ENCODE measurements at regions not wholly inside any gene's neighbourhood (a gene's known extent, or its start where the extent isn't known, plus 50 kb on each side); places are given as distances from the start of the nearest gene placed in this dataset.

GRCh38 chr1:5222626-5223025 lies 568.2 kb downstream of the AJAP1 start:
- no peaks in the 10 kb centered on the region for H3K36me3 ChIP-seq (ENCODE audit: control insufficient read depth in 3 of 3, insufficient read depth in 3 of 3, low read length in 3 of 3)
- peaks cover 0 to 13% (median 0%) of the 10 kb centered on the region in 3 donors for H3K27me3 ChIP-seq (ENCODE audit: control insufficient read depth in 3 of 3, insufficient read depth in 3 of 3, low read length in 3 of 3)
- H3K4me3 ChIP-seq (ENCODE audit: low read length in 3 of 3) = no peak overlapping the region
- H3K9me3 ChIP-seq (ENCODE audit: control insufficient read depth in 3 of 3, low read length in 3 of 3) = no peaks in the 10 kb centered on the region
- no peaks in the 10 kb centered on the region for H3K4me1 ChIP-seq (ENCODE audit: control insufficient read depth in 3 of 3, insufficient read depth in 3 of 3, low read length in 3 of 3)
- no peak overlapping the region for H3K27ac ChIP-seq (ENCODE audit: low read depth, low read length)
- H3K9ac ChIP-seq (ENCODE audit: low read depth in 1 of 3, low read length in 3 of 3) = no peak overlapping the region

GRCh38 chr1:5221451-5221850 lies 567.0 kb downstream of the AJAP1 start:
- Histone ChIP-seq H3K4me1 (ENCODE audit: control insufficient read depth in 3 of 3, insufficient read depth in 3 of 3, low read length in 3 of 3) (no peaks in the 10 kb centered on the region), H3K4me3 (ENCODE audit: low read length in 3 of 3) (no peak overlapping the region), H3K27ac (ENCODE audit: low read depth, low read length) (no peak overlapping the region), H3K9ac (ENCODE audit: low read depth in 1 of 3, low read length in 3 of 3) (no peak overlapping the region), H3K36me3 (ENCODE audit: control insufficient read depth in 3 of 3, insufficient read depth in 3 of 3, low read length in 3 of 3) (no peaks in the 10 kb centered on the region), H3K9me3 (ENCODE audit: control insufficient read depth in 3 of 3, low read length in 3 of 3) (no peaks in the 10 kb centered on the region), H3K27me3 (ENCODE audit: control insufficient read depth in 3 of 3, insufficient read depth in 3 of 3, low read length in 3 of 3) (peaks cover 0 to 11% (median 0%) of the 10 kb centered on the region in 3 donors)

GRCh38 chr1:5220821-5221220 lies 566.4 kb downstream of the AJAP1 start:
- H3K9ac ChIP-seq (ENCODE audit: low read depth in 1 of 3, low read length in 3 of 3) = no peak overlapping the region
- no peaks in the 10 kb centered on the region for H3K4me1 ChIP-seq (ENCODE audit: control insufficient read depth in 3 of 3, insufficient read depth in 3 of 3, low read length in 3 of 3)
- no peaks in the 10 kb centered on the region for H3K9me3 ChIP-seq (ENCODE audit: control insufficient read depth in 3 of 3, low read length in 3 of 3)
- peaks cover 0 to 6% (median 0%) of the 10 kb centered on the region in 3 donors for H3K27me3 ChIP-seq (ENCODE audit: control insufficient read depth in 3 of 3, insufficient read depth in 3 of 3, low read length in 3 of 3)
- H3K4me3 ChIP-seq (ENCODE audit: low read length in 3 of 3) = no peak overlapping the region
- H3K36me3 ChIP-seq (ENCODE audit: control insufficient read depth in 3 of 3, insufficient read depth in 3 of 3, low read length in 3 of 3) = no peaks in the 10 kb centered on the region
- no peak overlapping the region for H3K27ac ChIP-seq (ENCODE audit: low read depth, low read length)

GRCh38 chr1:5220421-5220820 lies 566.0 kb downstream of the AJAP1 start:
- Histone ChIP-seq H3K27ac (ENCODE audit: low read depth, low read length) (no peak overlapping the region), H3K4me3 (ENCODE audit: low read length in 3 of 3) (no peak overlapping the region), H3K27me3 (ENCODE audit: control insufficient read depth in 3 of 3, insufficient read depth in 3 of 3, low read length in 3 of 3) (peaks cover 0 to 6% (median 0%) of the 10 kb centered on the region in 3 donors), H3K4me1 (ENCODE audit: control insufficient read depth in 3 of 3, insufficient read depth in 3 of 3, low read length in 3 of 3) (no peaks in the 10 kb centered on the region), H3K9me3 (ENCODE audit: control insufficient read depth in 3 of 3, low read length in 3 of 3) (no peaks in the 10 kb centered on the region), H3K9ac (ENCODE audit: low read depth in 1 of 3, low read length in 3 of 3) (no peak overlapping the region), H3K36me3 (ENCODE audit: control insufficient read depth in 3 of 3, insufficient read depth in 3 of 3, low read length in 3 of 3) (no peaks in the 10 kb centered on the region)

- peaks cover 0 to 7% (median 0%) of the 10 kb centered on the region in 3 donors for H3K27me3 ChIP-seq (ENCODE audit: control insufficient read depth in 3 of 3, insufficient read depth in 3 of 3, low read length in 3 of 3)
- peaks cover 0 to 2% (median 0%) of the 10 kb centered on the region in 3 donors for H3K9me3 ChIP-seq (ENCODE audit: control insufficient read depth in 3 of 3, low read length in 3 of 3)
- H3K27ac ChIP-seq (ENCODE audit: low read depth, low read length) = no peak overlapping the region
- no peaks in the 10 kb centered on the region for H3K4me1 ChIP-seq (ENCODE audit: control insufficient read depth in 3 of 3, insufficient read depth in 3 of 3, low read length in 3 of 3)
- H3K9ac ChIP-seq (ENCODE audit: low read depth in 1 of 3, low read length in 3 of 3) = no peak overlapping the region
- no peaks in the 10 kb centered on the region for H3K36me3 ChIP-seq (ENCODE audit: control insufficient read depth in 3 of 3, insufficient read depth in 3 of 3, low read length in 3 of 3)
- H3K4me3 ChIP-seq (ENCODE audit: low read length in 3 of 3) = no peak overlapping the region
Observed at GRCh38 chr1:5200006-5200405, 545.6 kb downstream of the AJAP1 start.

GRCh38 chr1:5198328-5198727 lies 543.9 kb downstream of the AJAP1 start:
- H3K27ac ChIP-seq (ENCODE audit: low read depth, low read length) = no peak overlapping the region
- no peaks in the 10 kb centered on the region for H3K36me3 ChIP-seq (ENCODE audit: control insufficient read depth in 3 of 3, insufficient read depth in 3 of 3, low read length in 3 of 3)
- no peak overlapping the region for H3K9ac ChIP-seq (ENCODE audit: low read depth in 1 of 3, low read length in 3 of 3)
- no peaks in the 10 kb centered on the region for H3K4me1 ChIP-seq (ENCODE audit: control insufficient read depth in 3 of 3, insufficient read depth in 3 of 3, low read length in 3 of 3)
- H3K4me3 ChIP-seq (ENCODE audit: low read length in 3 of 3) = no peak overlapping the region
- peaks cover 0 to 8% (median 0%) of the 10 kb centered on the region in 3 donors for H3K27me3 ChIP-seq (ENCODE audit: control insufficient read depth in 3 of 3, insufficient read depth in 3 of 3, low read length in 3 of 3)
- peaks cover 0 to 2% (median 0%) of the 10 kb centered on the region in 3 donors for H3K9me3 ChIP-seq (ENCODE audit: control insufficient read depth in 3 of 3, low read length in 3 of 3)

- Histone ChIP-seq H3K4me1 (ENCODE audit: control insufficient read depth in 3 of 3, insufficient read depth in 3 of 3, low read length in 3 of 3) (no peaks in the 10 kb centered on the region), H3K9me3 (ENCODE audit: control insufficient read depth in 3 of 3, low read length in 3 of 3) (no peaks in the 10 kb centered on the region), H3K27ac (ENCODE audit: low read depth, low read length) (no peak overlapping the region), H3K9ac (ENCODE audit: low read depth in 1 of 3, low read length in 3 of 3) (no peak overlapping the region), H3K36me3 (ENCODE audit: control insufficient read depth in 3 of 3, insufficient read depth in 3 of 3, low read length in 3 of 3) (no peaks in the 10 kb centered on the region), H3K27me3 (ENCODE audit: control insufficient read depth in 3 of 3, insufficient read depth in 3 of 3, low read length in 3 of 3) (peaks cover 0 to 5% (median 0%) of the 10 kb centered on the region in 3 donors), H3K4me3 (ENCODE audit: low read length in 3 of 3) (no peak overlapping the region)
Observed at GRCh38 chr1:5191470-5191869, 537.1 kb downstream of the AJAP1 start.

GRCh38 chr1:5189384-5189783 lies 535.0 kb downstream of the AJAP1 start:
- H3K4me3 ChIP-seq (ENCODE audit: low read length in 3 of 3) = no peak overlapping the region
- no peaks in the 10 kb centered on the region for H3K9me3 ChIP-seq (ENCODE audit: control insufficient read depth in 3 of 3, low read length in 3 of 3)
- no peaks in the 10 kb centered on the region for H3K27me3 ChIP-seq (ENCODE audit: control insufficient read depth in 3 of 3, insufficient read depth in 3 of 3, low read length in 3 of 3)
- no peaks in the 10 kb centered on the region for H3K4me1 ChIP-seq (ENCODE audit: control insufficient read depth in 3 of 3, insufficient read depth in 3 of 3, low read length in 3 of 3)
- no peak overlapping the region for H3K27ac ChIP-seq (ENCODE audit: low read depth, low read length)
- no peaks in the 10 kb centered on the region for H3K36me3 ChIP-seq (ENCODE audit: control insufficient read depth in 3 of 3, insufficient read depth in 3 of 3, low read length in 3 of 3)
- no peak overlapping the region for H3K9ac ChIP-seq (ENCODE audit: low read depth in 1 of 3, low read length in 3 of 3)

- H3K27me3 ChIP-seq (ENCODE audit: control insufficient read depth in 3 of 3, insufficient read depth in 3 of 3, low read length in 3 of 3) = no peaks in the 10 kb centered on the region
Observed at GRCh38 chr1:5165762-5166161, 511.4 kb downstream of the AJAP1 start.

GRCh38 chr1:5164158-5164557 lies 509.7 kb downstream of the AJAP1 start:
- no peak overlapping the region for H3K27ac ChIP-seq (ENCODE audit: low read depth, low read length)
- H3K36me3 ChIP-seq (ENCODE audit: control insufficient read depth in 3 of 3, insufficient read depth in 3 of 3, low read length in 3 of 3) = no peaks in the 10 kb centered on the region
- no peak overlapping the region for H3K4me3 ChIP-seq (ENCODE audit: low read length in 3 of 3)
- H3K9ac ChIP-seq (ENCODE audit: low read depth in 1 of 3, low read length in 3 of 3) = no peak overlapping the region
- H3K4me1 ChIP-seq (ENCODE audit: control insufficient read depth in 3 of 3, insufficient read depth in 3 of 3, low read length in 3 of 3) = no peaks in the 10 kb centered on the region
- H3K9me3 ChIP-seq (ENCODE audit: control insufficient read depth in 3 of 3, low read length in 3 of 3) = no peaks in the 10 kb centered on the region
- H3K27me3 ChIP-seq (ENCODE audit: control insufficient read depth in 3 of 3, insufficient read depth in 3 of 3, low read length in 3 of 3) = no peaks in the 10 kb centered on the region

More at GRCh38 chr1:5165762-5166161, 511.4 kb downstream of the AJAP1 start:
- no peak overlapping the region for H3K27ac ChIP-seq (ENCODE audit: low read depth, low read length)
- H3K4me1 ChIP-seq (ENCODE audit: control insufficient read depth in 3 of 3, insufficient read depth in 3 of 3, low read length in 3 of 3) = no peaks in the 10 kb centered on the region
- H3K9me3 ChIP-seq (ENCODE audit: control insufficient read depth in 3 of 3, low read length in 3 of 3) = no peaks in the 10 kb centered on the region
- no peak overlapping the region for H3K9ac ChIP-seq (ENCODE audit: low read depth in 1 of 3, low read length in 3 of 3)
- H3K4me3 ChIP-seq (ENCODE audit: low read length in 3 of 3) = no peak overlapping the region
- H3K36me3 ChIP-seq (ENCODE audit: control insufficient read depth in 3 of 3, insufficient read depth in 3 of 3, low read length in 3 of 3) = no peaks in the 10 kb centered on the region

GRCh38 chr1:5161372-5161771 lies 507.0 kb downstream of the AJAP1 start:
- H3K27ac ChIP-seq (ENCODE audit: low read depth, low read length) = no peak overlapping the region
- no peak overlapping the region for H3K9ac ChIP-seq (ENCODE audit: low read depth in 1 of 3, low read length in 3 of 3)
- no peaks in the 10 kb centered on the region for H3K4me1 ChIP-seq (ENCODE audit: control insufficient read depth in 3 of 3, insufficient read depth in 3 of 3, low read length in 3 of 3)
- H3K27me3 ChIP-seq (ENCODE audit: control insufficient read depth in 3 of 3, insufficient read depth in 3 of 3, low read length in 3 of 3) = no peaks in the 10 kb centered on the region
- H3K4me3 ChIP-seq (ENCODE audit: low read length in 3 of 3) = no peak overlapping the region
- H3K36me3 ChIP-seq (ENCODE audit: control insufficient read depth in 3 of 3, insufficient read depth in 3 of 3, low read length in 3 of 3) = peaks cover 0 to 2% (median 0%) of the 10 kb centered on the region in 3 donors
- H3K9me3 ChIP-seq (ENCODE audit: control insufficient read depth in 3 of 3, low read length in 3 of 3) = no peaks in the 10 kb centered on the region
